ENCODE measurements at regions not wholly inside any gene's neighbourhood (a gene's known extent, or its start where the extent isn't known, plus 50 kb on each side); places are given as distances from the start of the nearest gene placed in this dataset.

- no peak overlapping the region for H3K4me3 Mint-ChIP-seq
- TF ChIP-seq ZNF317 (CRISPR knock-in tag; IDR thresholded peaks at IDR 0.05; ENCODE audit: borderline replicate concordance, low read depth) (no peak), CREB1 (CRISPR knock-in tag; IDR thresholded peaks at IDR 0.05) (no peak), AFF4 (CRISPR knock-in tag; IDR thresholded peaks at IDR 0.05; ENCODE audit: borderline replicate concordance) (no peak), PREB (CRISPR knock-in tag; IDR thresholded peaks at IDR 0.05; ENCODE audit: borderline replicate concordance) (no peak), CBFB (CRISPR knock-in tag; IDR thresholded peaks at IDR 0.05; ENCODE audit: low read depth) (no peak), STAT6 (CRISPR knock-in tag; conservative IDR thresholded peaks at IDR 0.05; ENCODE audit: low read depth) (no peak), PRDM15 (CRISPR knock-in tag; IDR thresholded peaks at IDR 0.05) (no peak), FOXK1 (CRISPR knock-in tag; IDR thresholded peaks at IDR 0.05) (no peak), ESRRA (CRISPR knock-in tag; IDR thresholded peaks at IDR 0.05; ENCODE audit: borderline replicate concordance) (no peak), IRF2 (CRISPR knock-in tag; IDR thresholded peaks at IDR 0.05; ENCODE audit: borderline replicate concordance, low read depth) (no peak), E2F1 (CRISPR knock-in tag; IDR thresholded peaks at IDR 0.05) (no peak), OVOL2 (CRISPR knock-in tag; IDR thresholded peaks at IDR 0.05; ENCODE audit: borderline replicate concordance) (no peak), ZSCAN18 (CRISPR knock-in tag; IDR thresholded peaks at IDR 0.05) (no peak), GABPB1 (CRISPR knock-in tag; IDR thresholded peaks at IDR 0.05) (no peak), ZBTB43 (CRISPR knock-in tag; IDR thresholded peaks at IDR 0.05) (no peak), ZNF281 (CRISPR knock-in tag; IDR thresholded peaks at IDR 0.05) (no peak)
Measured at GRCh38 chrX:13440176-13440575, 120.3 kb upstream of the ATXN3L start.

More at GRCh38 chrX:13440176-13440575, 120.3 kb upstream of the ATXN3L start:
- Mint-ChIP-seq H3K27me3 (ENCODE audit: low read depth) (no peaks in the 10 kb centered on the region; the same call in 1 of the 2 replicates), H3K27ac (no peak overlapping the region), H3K9me3 (peaks cover 6% of the 10 kb centered on the region), H3K36me3 (no peaks in the 10 kb centered on the region), H3K4me1 (0 out of 2 replicates have a peak, but pooled peaks cover 7% of the 10 kb centered on the region)
- CTCF ChIA-PET = no interaction called here
- ATAC-seq (no peak), DNase-seq (ENCODE audit: low spot score) (no peak)
- POLR2A ChIA-PET = no interaction called here
